Body of pancreas (tissue), 4 donors: ENCODE measurements at regions not wholly inside any gene's neighbourhood (a gene's known extent, or its start where the extent isn't known, plus 50 kb on each side); places are given as distances from the start of the nearest gene placed in this dataset.

Source experiments
- ATAC-seq: fragments of 150-250 bp; one replicate; pipeline ENCODE4 v1.9.1; 2016
- DNase-seq, 4 donors: peaks; one replicate each; pipeline ENCODE4 v3.0.0-alpha.2; 2019
- H3K27ac ChIP-seq, 4 donors: fragments of 200-600 bp; sonication (generic); 1 replicate in 3 of 4; 2 replicates in 1 of 4; pipeline versions ENCODE4 v1.5.1 to v1.6.1; 2016 to 2019; ENCODE audit warnings: mild to moderate bottlenecking in 1 of 4, mixed read lengths in 1 of 4, moderate library complexity in 1 of 4
- H3K27me3 ChIP-seq, 2 donors: fragments of 200-600 bp; sonication (generic); one replicate each; pipeline ENCODE4 v1.6.0; 2016; ENCODE audit warnings: mild to moderate bottlenecking in 1 of 2
- H3K36me3 ChIP-seq, 2 donors: fragments of 200-600 bp; sonication (generic); replicated peaks in 1 of 2; 2 replicates each; pipeline ENCODE4 v1.5.1; 2016; ENCODE audit warnings: low read depth in 2 of 2; ENCODE audit not compliant: insufficient read depth in 1 of 2
- H3K4me1 ChIP-seq: fragments of 200-600 bp; sonication (generic); one replicate; pipeline ENCODE4 v1.6.0; 2016
- H3K4me3 ChIP-seq, 2 donors: fragments of 200-600 bp; sonication (generic); 1 replicate in 1 of 2; 2 replicates in 1 of 2; pipeline ENCODE4 v1.5.1; 2016 to 2019
- H3K9me3 ChIP-seq, 3 donors: fragments of 200-600 bp; sonication (generic); 1 replicate in 2 of 3; 2 replicates in 1 of 3; pipeline ENCODE4 v1.5.1; 2016
- CTCF ChIP-seq, 7 experiments: fragments of 450-650 bp in 4 of 7; fragments of 200-600 bp in 3 of 7; sonication (generic) in 3 of 7; IDR thresholded peaks; one replicate each; pipeline ENCODE4 v1.5.1; 2016 to 2019; ENCODE audit warnings: antibody characterized with exemption in 7 of 7
- POLR2A ChIP-seq, 3 donors: fragments of 450-650 bp; IDR thresholded peaks; one replicate each; pipeline ENCODE4 v1.6.1; 2016; ENCODE audit warnings: antibody characterized with exemption in 3 of 3, mild to moderate bottlenecking in 2 of 3
- WGBS, 2 donors: methylation state at CpG; one replicate each; pipeline ENCODE4 v1.1.5; 2017; 5-methylcytosine and 5-hydroxymethylcytosine counted together
- intact Hi-C: fragments of 100-400 bp; cut with DNase I; formaldehyde crosslinking; loops from one replicate; pipeline ENCODE4 v1.15.1; 2023

- Histone ChIP-seq H3K36me3 (no peaks in the 10 kb centered on the region), H3K27me3 (peaks cover 0 to 9% of the 10 kb centered on the region in 2 donors), H3K4me3 (no peak overlapping the region), H3K4me1 (peaks cover 40% of the 10 kb centered on the region), H3K9me3 (no peaks in the 10 kb centered on the region), H3K27ac (peak overlapping the region; percentile 60 to 86 (median 78))
- intact Hi-C loops = no loop called here
- TF ChIP-seq CTCF (IDR thresholded peaks at IDR 0.05) = peak in 3 of 7 experiments; percentile 20 to 28 (median 21)
- TF ChIP-seq POLR2A (IDR thresholded peaks at IDR 0.05) = no peak
- 20 to 22% methylated on average over 11 of the region's 11 CpGs for WGBS, 2 donors
- ATAC-seq (no peak), DNase-seq (peak in 2 of 4 donors; percentile 24 to 45)
These were observed 467.1 kb downstream of the SOX9 start for GRCh38 chr17:72587773-72588511.

- H3K4me3 ChIP-seq = no peak overlapping the region
- no peak for ATAC-seq
- 42 to 59% methylated on average over 7 of the region's 7 CpGs for WGBS, 2 donors
- no peaks in the 10 kb centered on the region for H3K9me3 ChIP-seq
- H3K27ac ChIP-seq = peak overlapping the region; percentile 60 to 86 (median 78)
- intact Hi-C loops = no loop called here
- H3K27me3 ChIP-seq = peaks cover 0 to 9% of the 10 kb centered on the region in 2 donors
- H3K4me1 ChIP-seq = peaks cover 40% of the 10 kb centered on the region
- no peaks in the 10 kb centered on the region for H3K36me3 ChIP-seq
- TF ChIP-seq CTCF (IDR thresholded peaks at IDR 0.05) = no peak
- TF ChIP-seq POLR2A (IDR thresholded peaks at IDR 0.05) = no peak
- DNase-seq = no peak
These were observed 467.7 kb downstream of the SOX9 start for GRCh38 chr17:72588561-72588960.

- Histone ChIP-seq H3K9me3 (no peaks in the 10 kb centered on the region), H3K4me1 (peaks cover 40% of the 10 kb centered on the region), H3K27ac (peak overlapping the region; percentile 60 to 86 (median 78)), H3K27me3 (peaks cover 0 to 9% of the 10 kb centered on the region in 2 donors), H3K36me3 (no peaks in the 10 kb centered on the region), H3K4me3 (no peak overlapping the region)
- TF ChIP-seq POLR2A (IDR thresholded peaks at IDR 0.05) = peak; percentile 57 to 65 (median 61)
- TF ChIP-seq CTCF (IDR thresholded peaks at IDR 0.05) = peak in 1 of 7 experiments; percentile 5
- ATAC-seq = peak; percentile 75
- 29 to 31% methylated on average over 10 to 11 of the region's 11 CpGs for WGBS, 2 donors
- intact Hi-C loops = no loop called here
- DNase-seq = peak; percentile 75 to 94 (median 83)
These were observed 468.1 kb downstream of the SOX9 start for GRCh38 chr17:72588961-72589360.

GRCh38 chr17:72590382-72590781 is 469.6 kb downstream of the SOX9 start:
- H3K27me3 ChIP-seq = peaks cover 0 to 9% of the 10 kb centered on the region in 2 donors
- no peak for DNase-seq
- H3K27ac ChIP-seq = peak overlapping the region; percentile 32 to 81 (median 76)
- H3K9me3 ChIP-seq = no peaks in the 10 kb centered on the region
- WGBS, 2 donors = 28 to 34% methylated on average over 3 of the region's 3 CpGs
- ATAC-seq = no peak
- H3K4me3 ChIP-seq = no peak overlapping the region
- peaks cover 40% of the 10 kb centered on the region for H3K4me1 ChIP-seq
- no peaks in the 10 kb centered on the region for H3K36me3 ChIP-seq
- intact Hi-C loops = no loop called here
- TF ChIP-seq CTCF (IDR thresholded peaks at IDR 0.05) (no peak), POLR2A (IDR thresholded peaks at IDR 0.05) (no peak)

GRCh38 chr17:72590882-72591281 is 470.1 kb downstream of the SOX9 start:
- TF ChIP-seq CTCF (IDR thresholded peaks at IDR 0.05) (no peak), POLR2A (IDR thresholded peaks at IDR 0.05) (no peak)
- Histone ChIP-seq H3K27me3 (peaks cover 0 to 9% of the 10 kb centered on the region in 2 donors), H3K36me3 (no peaks in the 10 kb centered on the region), H3K9me3 (no peaks in the 10 kb centered on the region), H3K4me1 (peaks cover 40% of the 10 kb centered on the region), H3K27ac (peak overlapping the region; percentile 32 to 81 (median 76)), H3K4me3 (no peak overlapping the region)
- DNase-seq (no peak), ATAC-seq (no peak)
- intact Hi-C loops = no loop called here
- 15 to 28% methylated on average over 9 of the region's 9 CpGs for WGBS, 2 donors
